ENCODE measurements at regions not wholly inside any gene's neighbourhood (a gene's known extent, or its start where the extent isn't known, plus 50 kb on each side); places are given as distances from the start of the nearest gene placed in this dataset.

DNA sequence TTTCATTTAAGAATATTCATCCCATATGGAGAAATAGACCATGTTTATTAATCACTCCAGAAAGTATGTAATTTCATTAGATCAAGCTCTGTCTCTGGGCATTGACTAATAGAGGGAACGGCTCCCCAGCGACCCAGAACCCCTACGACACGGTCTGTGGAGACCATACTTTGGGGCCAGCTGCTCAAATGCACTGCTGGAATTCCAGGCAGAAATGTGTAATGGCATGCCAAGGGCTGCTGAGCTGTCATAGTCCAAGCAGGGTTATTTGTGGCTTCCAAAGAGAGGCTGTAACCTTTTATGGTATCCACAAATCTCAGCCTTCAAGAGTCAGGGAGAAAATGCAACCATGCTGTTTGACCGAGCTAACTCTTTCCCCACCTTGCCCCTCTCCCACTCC is 755.8 kb downstream of the DHX35 start:
- POLR2A ChIA-PET = no interaction called here
- Histone ChIP-seq H3K4me1 (ENCODE audit: control insufficient read depth, insufficient read depth, low read length) (no peaks in the 10 kb centered on the region), H3K27ac (ENCODE audit: extremely low read depth, low read depth, low read length) (no peak overlapping the region), H3K4me3 (ENCODE audit: low read depth, low read length) (no peak overlapping the region), H3K9me3 (ENCODE audit: control insufficient read depth, insufficient read depth, low read depth, low read length) (no peaks in the 10 kb centered on the region), H3K36me3 (ENCODE audit: control insufficient read depth in 2 of 2, insufficient read depth in 1 of 2, low read length in 2 of 2) (no peaks in the 10 kb centered on the region)
- TF ChIP-seq ZNF776 (tag by site-specific recombination; IDR thresholded peaks at IDR 0.05; ENCODE audit: borderline replicate concordance) (no peak), SP7 (tag by site-specific recombination; IDR thresholded peaks at IDR 0.05) (no peak)
- CTCF ChIA-PET = no interaction called here

DNA sequence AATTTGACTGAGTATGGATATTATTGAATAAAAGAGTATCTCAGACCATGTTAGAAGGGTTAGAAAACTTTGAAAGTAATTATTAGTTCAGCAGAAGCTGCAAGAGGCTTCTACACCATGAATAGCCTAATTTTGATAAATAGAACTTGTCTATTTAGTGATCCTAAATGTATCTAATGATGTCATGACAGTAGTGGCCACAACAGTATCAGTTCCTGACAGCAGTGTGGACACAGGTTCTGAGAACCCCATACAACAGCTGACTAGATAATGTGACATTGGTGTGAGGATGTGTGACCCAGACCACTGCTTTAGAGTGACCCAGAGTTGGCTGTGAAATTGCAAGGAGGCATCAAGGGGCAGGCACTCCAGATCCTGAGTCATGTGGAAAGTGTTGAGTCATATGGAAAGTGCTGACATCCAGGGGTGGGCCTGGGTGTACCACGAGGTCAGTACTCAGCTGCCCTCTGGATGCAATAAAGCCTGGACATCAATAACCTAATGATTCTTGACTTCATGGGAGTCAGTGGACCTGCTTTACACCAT is 754.7 kb downstream of the DHX35 start:
- no peak for TF ChIP-seq ZFP37 (tag by site-specific recombination; IDR thresholded peaks at IDR 0.05)
- H3K36me3 ChIP-seq (ENCODE audit: control insufficient read depth in 2 of 2, insufficient read depth in 1 of 2, low read length in 2 of 2) = no peaks in the 10 kb centered on the region
- CTCF ChIA-PET = interaction anchor here (0.7 kb wide), 2 partner anchors 47 to 157 kb away, joined by 3 to 6 read pairs; no protein-coding TSS in a partner anchor
- POLR2A ChIA-PET = no interaction called here
- no peaks in the 10 kb centered on the region for H3K4me1 ChIP-seq (ENCODE audit: control insufficient read depth, insufficient read depth, low read length)
- no peak overlapping the region for H3K4me3 ChIP-seq (ENCODE audit: low read depth, low read length)
- no peaks in the 10 kb centered on the region for H3K9me3 ChIP-seq (ENCODE audit: control insufficient read depth, insufficient read depth, low read depth, low read length)
- no peak overlapping the region for H3K27ac ChIP-seq (ENCODE audit: extremely low read depth, low read depth, low read length)

DNA sequence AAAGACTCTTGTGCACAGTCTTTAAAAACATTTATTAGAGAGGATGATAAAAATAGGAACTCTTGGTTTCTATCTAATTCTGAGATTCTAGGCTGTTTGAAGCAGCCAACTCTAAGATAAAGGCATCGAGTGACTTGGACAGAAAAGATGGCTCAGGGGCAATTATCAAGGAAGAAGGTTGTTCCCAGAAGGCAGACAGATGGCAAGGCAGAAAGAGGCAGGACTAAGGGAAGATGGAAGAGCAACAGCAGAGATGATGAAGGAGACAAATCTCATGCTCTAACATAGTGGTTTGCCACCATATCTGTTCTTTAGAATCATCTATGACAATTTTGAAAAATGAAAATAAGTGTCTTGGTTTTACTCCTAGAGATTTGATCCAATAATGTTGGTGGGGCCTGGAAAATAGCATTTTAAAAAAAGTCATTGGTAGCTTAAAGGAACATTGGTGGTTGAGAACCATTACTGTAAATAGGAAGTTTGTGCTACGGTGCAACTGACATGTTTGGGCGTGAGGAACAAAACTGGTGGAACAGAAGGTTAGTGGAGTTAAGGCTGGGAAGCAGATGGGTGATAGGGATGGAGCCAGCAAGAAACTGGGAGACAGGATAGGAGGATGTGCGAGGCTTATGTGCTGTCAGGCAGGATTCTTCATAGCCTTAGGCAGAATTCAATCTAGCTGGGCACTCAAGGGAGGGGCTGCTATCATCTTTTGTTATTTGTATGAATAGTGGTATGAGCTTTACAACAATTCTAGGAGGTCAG is 751.1 kb downstream of the DHX35 start:
- POLR2A ChIA-PET = no interaction called here
- H3K9me3 ChIP-seq (ENCODE audit: control insufficient read depth, insufficient read depth, low read depth, low read length) = no peaks in the 10 kb centered on the region
- no peak overlapping the region for H3K27ac ChIP-seq (ENCODE audit: extremely low read depth, low read depth, low read length)
- TF ChIP-seq, protein P1, sequence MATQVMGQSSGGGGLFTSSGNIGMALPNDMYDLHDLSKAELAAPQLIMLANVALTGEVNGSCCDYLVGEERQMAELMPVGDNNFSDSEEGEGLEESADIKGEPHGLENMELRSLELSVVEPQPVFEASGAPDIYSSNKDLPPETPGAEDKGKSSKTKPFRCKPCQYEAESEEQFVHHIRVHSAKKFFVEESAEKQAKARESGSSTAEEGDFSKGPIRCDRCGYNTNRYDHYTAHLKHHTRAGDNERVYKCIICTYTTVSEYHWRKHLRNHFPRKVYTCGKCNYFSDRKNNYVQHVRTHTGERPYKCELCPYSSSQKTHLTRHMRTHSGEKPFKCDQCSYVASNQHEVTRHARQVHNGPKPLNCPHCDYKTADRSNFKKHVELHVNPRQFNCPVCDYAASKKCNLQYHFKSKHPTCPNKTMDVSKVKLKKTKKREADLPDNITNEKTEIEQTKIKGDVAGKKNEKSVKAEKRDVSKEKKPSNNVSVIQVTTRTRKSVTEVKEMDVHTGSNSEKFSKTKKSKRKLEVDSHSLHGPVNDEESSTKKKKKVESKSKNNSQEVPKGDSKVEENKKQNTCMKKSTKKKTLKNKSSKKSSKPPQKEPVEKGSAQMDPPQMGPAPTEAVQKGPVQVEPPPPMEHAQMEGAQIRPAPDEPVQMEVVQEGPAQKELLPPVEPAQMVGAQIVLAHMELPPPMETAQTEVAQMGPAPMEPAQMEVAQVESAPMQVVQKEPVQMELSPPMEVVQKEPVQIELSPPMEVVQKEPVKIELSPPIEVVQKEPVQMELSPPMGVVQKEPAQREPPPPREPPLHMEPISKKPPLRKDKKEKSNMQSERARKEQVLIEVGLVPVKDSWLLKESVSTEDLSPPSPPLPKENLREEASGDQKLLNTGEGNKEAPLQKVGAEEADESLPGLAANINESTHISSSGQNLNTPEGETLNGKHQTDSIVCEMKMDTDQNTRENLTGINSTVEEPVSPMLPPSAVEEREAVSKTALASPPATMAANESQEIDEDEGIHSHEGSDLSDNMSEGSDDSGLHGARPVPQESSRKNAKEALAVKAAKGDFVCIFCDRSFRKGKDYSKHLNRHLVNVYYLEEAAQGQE (tag by site-specific recombination; IDR thresholded peaks at IDR 0.05) = no peak
- TF ChIP-seq ZNF621 (tag by site-specific recombination; IDR thresholded peaks at IDR 0.05) (no peak), PRDM1 (tag by site-specific recombination; IDR thresholded peaks at IDR 0.05) (no peak), ZNF777 (tag by site-specific recombination; IDR thresholded peaks at IDR 0.05; ENCODE audit: borderline replicate concordance) (no peak), ZNF404 (tag by site-specific recombination; IDR thresholded peaks at IDR 0.05) (no peak), KLF7 (tag by site-specific recombination; IDR thresholded peaks at IDR 0.05; ENCODE audit: borderline replicate concordance) (no peak)
- no peaks in the 10 kb centered on the region for H3K36me3 ChIP-seq (ENCODE audit: control insufficient read depth in 2 of 2, insufficient read depth in 1 of 2, low read length in 2 of 2)
- no peak overlapping the region for H3K4me3 ChIP-seq (ENCODE audit: low read depth, low read length)
- CTCF ChIA-PET = no interaction called here
- no peaks in the 10 kb centered on the region for H3K4me1 ChIP-seq (ENCODE audit: control insufficient read depth, insufficient read depth, low read length)

DNA sequence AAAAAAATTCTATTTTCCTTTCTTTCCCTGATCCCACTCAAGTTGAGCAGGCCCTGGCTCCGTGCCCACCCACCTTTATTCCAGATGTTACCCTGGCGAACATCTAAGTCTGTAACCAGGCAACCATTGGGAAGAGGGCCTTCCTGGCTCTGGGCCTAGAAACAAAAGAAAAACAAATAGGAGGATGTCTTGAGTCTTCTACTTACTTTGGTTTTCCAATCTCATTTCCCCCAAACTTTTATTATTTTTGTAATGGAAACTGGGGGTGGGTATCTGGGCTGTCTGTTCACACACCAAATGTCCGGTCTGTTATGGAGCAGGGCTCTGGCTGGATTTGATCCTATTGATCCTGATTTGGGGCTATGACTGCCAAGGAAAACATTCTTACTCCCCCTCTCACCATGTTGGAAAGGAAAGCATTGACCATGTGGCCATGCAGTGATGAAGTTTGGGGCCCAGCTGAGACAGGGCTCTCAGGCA is 744.1 kb downstream of the DHX35 start:
- no peaks in the 10 kb centered on the region for H3K4me1 ChIP-seq (ENCODE audit: control insufficient read depth, insufficient read depth, low read length)
- H3K9me3 ChIP-seq (ENCODE audit: control insufficient read depth, insufficient read depth, low read depth, low read length) = no peaks in the 10 kb centered on the region
- no peak overlapping the region for H3K4me3 ChIP-seq (ENCODE audit: low read depth, low read length)
- POLR2A ChIA-PET = no interaction called here
- H3K27ac ChIP-seq (ENCODE audit: extremely low read depth, low read depth, low read length) = no peak overlapping the region
- CTCF ChIA-PET = no interaction called here
- H3K36me3 ChIP-seq (ENCODE audit: control insufficient read depth in 2 of 2, insufficient read depth in 1 of 2, low read length in 2 of 2) = no peaks in the 10 kb centered on the region
- TF ChIP-seq SP2 (tag by site-specific recombination; IDR thresholded peaks at IDR 0.05) = no peak
- no peak for TF ChIP-seq ZNF112 (tag by site-specific recombination; IDR thresholded peaks at IDR 0.05)
- TF ChIP-seq YY2 (tag by site-specific recombination; IDR thresholded peaks at IDR 0.05) = no peak
- TF ChIP-seq ZNF660 (tag by site-specific recombination; IDR thresholded peaks at IDR 0.05) = no peak
- TF ChIP-seq ZNF571 (tag by site-specific recombination; IDR thresholded peaks at IDR 0.05) = no peak
- TF ChIP-seq KLF9 (tag by site-specific recombination; IDR thresholded peaks at IDR 0.05; ENCODE audit: low read depth) = no peak
- TF ChIP-seq ZNF366 (tag by site-specific recombination; conservative IDR thresholded peaks at IDR 0.05) = no peak
- no peak for TF ChIP-seq ZBTB7A (tag by site-specific recombination; IDR thresholded peaks at IDR 0.05; ENCODE audit: low read depth)
- no peak for TF ChIP-seq ZNF214 (tag by site-specific recombination; IDR thresholded peaks at IDR 0.05; ENCODE audit: borderline replicate concordance)
- TF ChIP-seq, protein P2, sequence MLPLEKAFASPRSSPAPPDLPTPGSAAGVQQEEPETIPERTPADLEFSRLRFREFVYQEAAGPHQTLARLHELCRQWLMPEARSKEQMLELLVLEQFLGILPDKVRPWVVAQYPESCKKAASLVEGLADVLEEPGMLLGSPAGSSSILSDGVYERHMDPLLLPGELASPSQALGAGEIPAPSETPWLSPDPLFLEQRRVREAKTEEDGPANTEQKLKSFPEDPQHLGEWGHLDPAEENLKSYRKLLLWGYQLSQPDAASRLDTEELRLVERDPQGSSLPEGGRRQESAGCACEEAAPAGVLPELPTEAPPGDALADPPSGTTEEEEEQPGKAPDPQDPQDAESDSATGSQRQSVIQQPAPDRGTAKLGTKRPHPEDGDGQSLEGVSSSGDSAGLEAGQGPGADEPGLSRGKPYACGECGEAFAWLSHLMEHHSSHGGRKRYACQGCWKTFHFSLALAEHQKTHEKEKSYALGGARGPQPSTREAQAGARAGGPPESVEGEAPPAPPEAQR (tag by site-specific recombination; IDR thresholded peaks at IDR 0.05) = no peak
- TF ChIP-seq BCL11B (tag by site-specific recombination; IDR thresholded peaks at IDR 0.05; ENCODE audit: low read depth) = no peak
- no peak for TF ChIP-seq GLIS2 (tag by site-specific recombination; IDR thresholded peaks at IDR 0.05)
- no peak for TF ChIP-seq ZNF248 (tag by site-specific recombination; IDR thresholded peaks at IDR 0.05)
- TF ChIP-seq ZBTB48 (tag by site-specific recombination; IDR thresholded peaks at IDR 0.05) = no peak
- TF ChIP-seq ZNF341 (tag by site-specific recombination; IDR thresholded peaks at IDR 0.05; ENCODE audit: low read depth) = no peak
- no peak for TF ChIP-seq ZNF776 (tag by site-specific recombination; IDR thresholded peaks at IDR 0.05; ENCODE audit: borderline replicate concordance)
- TF ChIP-seq GFI1B (tag by site-specific recombination; IDR thresholded peaks at IDR 0.05) = no peak

Measured in HEK293 (cell line).